ENCODE measurements at regions not wholly inside any gene's neighbourhood (a gene's known extent, or its start where the extent isn't known, plus 50 kb on each side); places are given as distances from the start of the nearest gene placed in this dataset.

DNA sequence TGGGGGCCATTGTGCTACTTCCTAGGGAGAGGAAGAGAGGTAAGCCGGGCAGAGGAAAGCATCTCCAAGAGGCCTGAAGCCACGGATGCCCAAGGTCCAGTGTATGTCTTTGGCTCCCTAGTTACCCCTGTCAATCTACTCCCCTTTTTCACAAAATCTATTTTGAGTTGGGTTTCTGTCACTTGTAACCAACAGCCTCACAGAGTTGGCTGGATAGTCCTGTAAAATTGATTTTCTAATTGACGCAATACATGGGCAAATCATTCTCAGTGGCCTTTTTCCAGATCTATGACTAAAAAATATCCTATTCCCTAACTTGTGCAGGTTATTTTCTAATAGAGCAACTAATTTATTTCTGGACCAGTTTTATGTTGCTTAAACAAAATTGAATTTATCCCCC lies 168.4 kb downstream of the IRS1 start:
- peak overlapping the region in 1 of 2 donors; percentile 33 for H3K27ac ChIP-seq (ENCODE audit: low read depth in 2 of 2, low read length in 1 of 2)
- no peaks in the 10 kb centered on the region for H3K4me1 ChIP-seq (ENCODE audit: control insufficient read depth in 2 of 2, insufficient read depth in 2 of 2, low read length in 1 of 2)
- no peaks in the 10 kb centered on the region for H3K9me3 ChIP-seq (ENCODE audit: control insufficient read depth in 2 of 2, insufficient read depth in 1 of 2, low read depth in 1 of 2, low read length in 1 of 2)
- no peaks in the 10 kb centered on the region for H3K36me3 ChIP-seq (ENCODE audit: control insufficient read depth in 2 of 2, insufficient read depth in 2 of 2, low read length in 1 of 2)
- 93 to 95% methylated on average over 3 of the region's 3 CpGs for WGBS, 2 donors
- H3K4me3 ChIP-seq (ENCODE audit: low read depth in 1 of 2, low read length in 2 of 2): no peak overlapping the region
- no peaks in the 10 kb centered on the region for H3K27me3 ChIP-seq (ENCODE audit: control insufficient read depth in 1 of 2, insufficient read depth in 2 of 2, low read length in 2 of 2)

DNA sequence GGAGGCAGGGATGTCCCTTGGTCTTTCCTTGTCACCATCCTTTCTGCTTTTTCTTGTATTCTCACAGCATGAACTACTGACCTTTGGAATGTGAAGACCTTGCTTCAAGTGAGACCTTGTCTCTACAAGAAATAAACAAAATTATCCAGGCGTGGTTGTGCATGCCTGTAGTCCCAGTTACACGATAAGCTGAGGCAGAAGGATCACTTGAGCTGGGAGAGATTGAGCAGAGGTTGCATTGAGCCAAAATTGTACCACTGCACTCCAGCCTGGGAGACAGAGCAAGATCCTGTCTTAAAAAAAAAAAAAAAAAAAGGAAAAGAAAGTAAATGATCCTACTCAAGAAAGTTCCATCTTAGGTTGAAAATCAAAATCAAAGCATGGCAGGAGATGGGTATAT lies 173.7 kb downstream of the IRS1 start:
- H3K4me3 ChIP-seq (ENCODE audit: low read depth in 1 of 2, low read length in 2 of 2): no peak overlapping the region
- H3K36me3 ChIP-seq (ENCODE audit: control insufficient read depth in 2 of 2, insufficient read depth in 2 of 2, low read length in 1 of 2): no peaks in the 10 kb centered on the region
- 56 to 57% methylated on average over 2 of the region's 2 CpGs for WGBS, 2 donors
- no peaks in the 10 kb centered on the region for H3K27me3 ChIP-seq (ENCODE audit: control insufficient read depth in 1 of 2, insufficient read depth in 2 of 2, low read length in 2 of 2)
- no peaks in the 10 kb centered on the region for H3K9me3 ChIP-seq (ENCODE audit: control insufficient read depth in 2 of 2, insufficient read depth in 1 of 2, low read depth in 1 of 2, low read length in 1 of 2)
- no peak overlapping the region for H3K27ac ChIP-seq (ENCODE audit: low read depth in 2 of 2, low read length in 1 of 2)
- no peaks in the 10 kb centered on the region for H3K4me1 ChIP-seq (ENCODE audit: control insufficient read depth in 2 of 2, insufficient read depth in 2 of 2, low read length in 1 of 2)

DNA sequence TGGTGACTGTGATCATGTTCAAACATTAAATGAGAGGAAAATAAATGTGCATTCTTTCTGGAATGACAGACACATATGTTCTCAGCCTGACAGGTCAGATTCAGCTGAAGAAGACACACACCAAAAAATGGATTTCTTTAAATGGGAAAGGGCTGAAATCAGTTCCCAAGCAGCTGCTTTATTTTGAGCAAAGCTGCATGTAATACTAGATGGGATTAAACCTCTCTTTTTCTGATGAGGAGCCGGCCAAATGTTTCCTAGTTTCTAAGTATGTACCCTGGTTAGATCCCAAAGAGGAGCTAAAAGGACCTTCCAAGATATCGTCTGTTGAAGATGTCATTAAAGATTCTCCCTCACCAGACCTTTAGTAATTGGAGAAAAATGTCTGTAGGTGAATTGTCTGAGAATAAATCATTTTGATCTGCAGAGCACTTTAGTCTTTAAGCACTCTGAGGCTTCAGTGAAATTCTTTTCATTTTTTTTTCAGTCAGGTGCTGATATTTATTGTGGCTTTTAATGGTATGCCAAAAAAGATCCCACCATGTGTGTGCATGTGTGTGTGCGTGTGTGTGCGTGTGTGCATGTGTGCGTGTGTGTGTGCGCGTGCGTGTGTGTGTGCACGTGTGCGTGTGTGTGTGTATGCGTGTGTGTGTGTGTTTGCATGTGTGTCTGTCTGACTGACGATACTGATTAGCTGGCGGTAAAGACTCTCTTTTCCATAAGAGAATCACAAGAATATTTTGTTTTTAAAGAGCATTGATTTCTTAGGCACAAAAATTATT lies 175.8 kb downstream of the IRS1 start:
- H3K9me3 ChIP-seq (ENCODE audit: control insufficient read depth in 2 of 2, insufficient read depth in 1 of 2, low read depth in 1 of 2, low read length in 1 of 2): no peaks in the 10 kb centered on the region
- 75 to 83% methylated on average over 13 of the region's 13 CpGs for WGBS, 2 donors
- no peak overlapping the region for H3K27ac ChIP-seq (ENCODE audit: low read depth in 2 of 2, low read length in 1 of 2)
- H3K36me3 ChIP-seq (ENCODE audit: control insufficient read depth in 2 of 2, insufficient read depth in 2 of 2, low read length in 1 of 2): no peaks in the 10 kb centered on the region
- H3K4me1 ChIP-seq (ENCODE audit: control insufficient read depth in 2 of 2, insufficient read depth in 2 of 2, low read length in 1 of 2): no peaks in the 10 kb centered on the region
- no peak overlapping the region for H3K4me3 ChIP-seq (ENCODE audit: low read depth in 1 of 2, low read length in 2 of 2)
- no peaks in the 10 kb centered on the region for H3K27me3 ChIP-seq (ENCODE audit: control insufficient read depth in 1 of 2, insufficient read depth in 2 of 2, low read length in 2 of 2)

DNA sequence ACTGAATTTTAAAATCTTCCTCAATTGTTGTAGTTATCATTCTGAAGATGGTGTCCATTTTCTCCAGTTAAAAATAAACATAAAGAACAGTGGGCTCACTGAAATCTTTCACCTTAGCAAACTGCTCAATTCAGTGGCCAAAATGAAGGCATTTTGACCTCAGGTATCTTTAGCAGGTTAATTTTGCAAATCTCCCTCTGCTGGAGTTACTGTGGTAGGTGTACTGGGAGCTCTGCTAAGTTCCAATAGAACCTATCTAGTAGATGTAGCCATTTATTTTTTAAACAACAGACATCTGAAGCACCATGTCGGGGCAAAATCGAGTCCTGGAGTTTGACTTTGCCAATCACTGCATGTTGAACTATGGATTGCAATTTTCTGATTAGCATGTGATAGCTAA lies 177.1 kb downstream of the IRS1 start:
- Histone ChIP-seq H3K4me3 (ENCODE audit: low read depth in 1 of 2, low read length in 2 of 2) (no peak overlapping the region), H3K36me3 (ENCODE audit: control insufficient read depth in 2 of 2, insufficient read depth in 2 of 2, low read length in 1 of 2) (no peaks in the 10 kb centered on the region), H3K27me3 (ENCODE audit: control insufficient read depth in 1 of 2, insufficient read depth in 2 of 2, low read length in 2 of 2) (no peaks in the 10 kb centered on the region), H3K27ac (ENCODE audit: low read depth in 2 of 2, low read length in 1 of 2) (no peak overlapping the region), H3K4me1 (ENCODE audit: control insufficient read depth in 2 of 2, insufficient read depth in 2 of 2, low read length in 1 of 2) (no peaks in the 10 kb centered on the region), H3K9me3 (ENCODE audit: control insufficient read depth in 2 of 2, insufficient read depth in 1 of 2, low read depth in 1 of 2, low read length in 1 of 2) (no peaks in the 10 kb centered on the region)
- WGBS, 2 donors: 92 to 93% methylated on average over 2 of the region's 2 CpGs

DNA sequence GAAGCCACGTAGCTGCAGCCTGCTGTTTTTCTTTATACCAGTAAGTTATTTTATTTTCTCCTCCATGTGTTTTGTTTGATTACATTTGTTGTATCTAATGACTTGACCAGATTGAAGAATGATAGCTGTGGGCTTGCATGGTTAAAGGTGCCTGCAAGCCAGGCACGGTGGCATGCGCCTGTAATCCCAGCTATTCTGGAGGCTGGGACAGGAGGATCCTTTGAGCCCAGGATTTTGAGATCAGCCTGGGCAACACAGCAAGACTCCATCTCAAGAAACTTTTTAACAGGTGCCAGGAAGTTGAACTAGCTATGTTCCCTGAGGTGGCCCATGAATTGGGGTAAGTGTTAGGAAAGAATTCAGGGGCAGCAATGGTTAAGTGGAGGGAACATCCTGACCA lies 179.4 kb downstream of the IRS1 start:
- no peaks in the 10 kb centered on the region for H3K27me3 ChIP-seq (ENCODE audit: control insufficient read depth in 1 of 2, insufficient read depth in 2 of 2, low read length in 2 of 2)
- WGBS, 2 donors: 90 to 95% methylated on average over 3 of the region's 3 CpGs
- H3K4me3 ChIP-seq (ENCODE audit: low read depth in 1 of 2, low read length in 2 of 2): no peak overlapping the region
- H3K36me3 ChIP-seq (ENCODE audit: control insufficient read depth in 2 of 2, insufficient read depth in 2 of 2, low read length in 1 of 2): no peaks in the 10 kb centered on the region
- no peaks in the 10 kb centered on the region for H3K4me1 ChIP-seq (ENCODE audit: control insufficient read depth in 2 of 2, insufficient read depth in 2 of 2, low read length in 1 of 2)
- H3K27ac ChIP-seq (ENCODE audit: low read depth in 2 of 2, low read length in 1 of 2): no peak overlapping the region
- no peaks in the 10 kb centered on the region for H3K9me3 ChIP-seq (ENCODE audit: control insufficient read depth in 2 of 2, insufficient read depth in 1 of 2, low read depth in 1 of 2, low read length in 1 of 2)

DNA sequence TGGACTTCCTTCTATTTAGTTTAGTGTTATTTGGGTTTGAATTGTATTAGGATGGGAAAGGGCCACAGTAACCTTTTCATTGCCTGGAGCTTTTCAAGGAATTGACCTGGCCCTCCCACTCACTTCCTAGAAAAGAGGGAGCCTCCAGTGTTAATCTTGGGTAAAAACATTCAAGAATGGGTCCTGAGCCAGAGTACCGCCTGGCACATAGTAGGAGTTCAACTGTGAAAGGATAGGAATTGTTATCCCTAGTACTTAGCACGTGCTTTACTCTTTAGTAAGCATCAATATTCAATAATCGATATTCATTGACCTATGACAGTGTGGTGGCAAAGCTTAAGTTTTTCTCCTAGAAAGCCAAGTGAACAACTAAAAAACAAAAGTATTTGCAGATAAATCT lies 179.9 kb downstream of the IRS1 start:
- Histone ChIP-seq H3K9me3 (ENCODE audit: control insufficient read depth in 2 of 2, insufficient read depth in 1 of 2, low read depth in 1 of 2, low read length in 1 of 2) (no peaks in the 10 kb centered on the region), H3K4me3 (ENCODE audit: low read depth in 1 of 2, low read length in 2 of 2) (no peak overlapping the region), H3K4me1 (ENCODE audit: control insufficient read depth in 2 of 2, insufficient read depth in 2 of 2, low read length in 1 of 2) (no peaks in the 10 kb centered on the region), H3K27me3 (ENCODE audit: control insufficient read depth in 1 of 2, insufficient read depth in 2 of 2, low read length in 2 of 2) (no peaks in the 10 kb centered on the region), H3K27ac (ENCODE audit: low read depth in 2 of 2, low read length in 1 of 2) (no peak overlapping the region), H3K36me3 (ENCODE audit: control insufficient read depth in 2 of 2, insufficient read depth in 2 of 2, low read length in 1 of 2) (no peaks in the 10 kb centered on the region)
- WGBS, 2 donors: 88 to 96% methylated on average over 3 of the region's 3 CpGs

DNA sequence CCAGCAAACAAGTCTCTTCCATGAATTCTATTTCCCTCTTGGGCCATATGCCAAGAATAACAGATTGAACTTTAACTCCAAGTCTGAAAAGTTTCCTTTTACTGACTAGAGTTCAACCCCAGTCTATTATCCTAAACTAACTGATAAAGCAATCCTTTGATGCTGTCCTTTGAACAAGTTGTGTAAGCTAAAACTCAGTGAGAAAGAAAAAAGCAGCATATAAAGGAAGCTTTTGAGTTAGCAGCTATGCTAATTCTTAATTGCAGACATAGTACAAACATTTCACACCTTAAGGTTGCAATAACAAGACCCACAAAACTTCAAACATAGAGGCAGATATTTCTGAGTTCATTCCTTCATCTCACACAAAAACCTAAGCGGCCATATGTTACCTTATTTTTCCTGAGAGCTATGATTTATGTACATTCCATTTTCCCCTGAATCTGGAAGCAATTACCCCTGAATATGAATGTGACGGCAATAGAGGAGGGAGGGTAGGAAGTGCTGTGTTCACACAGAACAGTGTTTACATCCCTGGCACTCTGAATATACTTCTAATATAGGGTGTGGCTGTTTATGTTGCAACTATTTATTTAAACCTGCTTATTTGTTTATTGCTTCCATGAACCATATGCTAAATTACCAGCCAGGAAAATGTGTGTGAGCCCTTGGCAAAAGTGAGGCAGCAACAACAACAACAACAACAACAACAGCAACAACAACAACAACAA lies 180.6 kb downstream of the IRS1 start:
- no peaks in the 10 kb centered on the region for H3K36me3 ChIP-seq (ENCODE audit: control insufficient read depth in 2 of 2, insufficient read depth in 2 of 2, low read length in 1 of 2)
- no peaks in the 10 kb centered on the region for H3K4me1 ChIP-seq (ENCODE audit: control insufficient read depth in 2 of 2, insufficient read depth in 2 of 2, low read length in 1 of 2)
- no peak overlapping the region for H3K4me3 ChIP-seq (ENCODE audit: low read depth in 1 of 2, low read length in 2 of 2)
- no peaks in the 10 kb centered on the region for H3K9me3 ChIP-seq (ENCODE audit: control insufficient read depth in 2 of 2, insufficient read depth in 1 of 2, low read depth in 1 of 2, low read length in 1 of 2)
- no peak overlapping the region for H3K27ac ChIP-seq (ENCODE audit: low read depth in 2 of 2, low read length in 1 of 2)
- no peaks in the 10 kb centered on the region for H3K27me3 ChIP-seq (ENCODE audit: control insufficient read depth in 1 of 2, insufficient read depth in 2 of 2, low read length in 2 of 2)
- WGBS, 2 donors: 54 to 56% methylated on average over 2 of the region's 2 CpGs

DNA sequence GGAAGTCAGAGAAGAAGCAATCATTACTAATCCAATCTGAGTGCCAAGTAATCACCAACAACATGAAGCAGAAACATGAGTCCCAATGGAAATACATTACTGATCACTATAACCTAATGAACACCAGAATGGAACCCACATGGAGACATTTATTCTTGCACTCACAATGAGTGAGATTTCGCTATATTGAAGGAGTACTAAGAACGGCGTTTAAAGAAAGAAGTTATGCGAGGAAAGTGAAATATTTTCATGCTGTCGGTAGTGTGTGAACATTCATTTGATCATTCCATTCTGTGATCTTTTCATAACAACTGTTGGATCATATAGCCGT lies 181.1 kb downstream of the IRS1 start:
- 60 to 72% methylated on average over 6 of the region's 6 CpGs for WGBS, 2 donors
- no peaks in the 10 kb centered on the region for H3K36me3 ChIP-seq (ENCODE audit: control insufficient read depth in 2 of 2, insufficient read depth in 2 of 2, low read length in 1 of 2)
- H3K4me1 ChIP-seq (ENCODE audit: control insufficient read depth in 2 of 2, insufficient read depth in 2 of 2, low read length in 1 of 2): no peaks in the 10 kb centered on the region
- H3K9me3 ChIP-seq (ENCODE audit: control insufficient read depth in 2 of 2, insufficient read depth in 1 of 2, low read depth in 1 of 2, low read length in 1 of 2): no peaks in the 10 kb centered on the region
- H3K27me3 ChIP-seq (ENCODE audit: control insufficient read depth in 1 of 2, insufficient read depth in 2 of 2, low read length in 2 of 2): no peaks in the 10 kb centered on the region
- no peak overlapping the region for H3K4me3 ChIP-seq (ENCODE audit: low read depth in 1 of 2, low read length in 2 of 2)
- no peak overlapping the region for H3K27ac ChIP-seq (ENCODE audit: low read depth in 2 of 2, low read length in 1 of 2)

DNA sequence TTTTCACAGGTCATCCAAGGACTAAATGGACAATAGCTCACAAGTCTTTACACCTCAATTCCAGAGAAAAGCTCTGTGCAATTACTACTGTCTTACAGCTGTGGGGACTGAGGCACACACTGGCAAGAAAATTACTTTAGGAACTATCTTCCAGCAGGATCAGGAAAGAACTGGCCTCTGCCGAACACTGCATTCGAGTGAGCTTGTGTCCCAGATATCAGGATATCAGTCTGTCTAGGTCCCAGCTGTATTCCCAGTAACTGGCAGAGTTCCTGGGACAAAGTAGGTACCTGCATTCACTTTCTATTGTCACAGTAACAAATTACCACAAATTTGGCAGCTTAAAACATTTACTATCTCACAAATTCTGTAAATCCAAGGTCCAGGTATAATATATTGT lies 183.7 kb downstream of the IRS1 start:
- no peaks in the 10 kb centered on the region for H3K36me3 ChIP-seq (ENCODE audit: control insufficient read depth in 2 of 2, insufficient read depth in 2 of 2, low read length in 1 of 2)
- no peaks in the 10 kb centered on the region for H3K4me1 ChIP-seq (ENCODE audit: control insufficient read depth in 2 of 2, insufficient read depth in 2 of 2, low read length in 1 of 2)
- WGBS, 2 donors: 69 to 87% methylated on average over 2 of the region's 2 CpGs
- H3K4me3 ChIP-seq (ENCODE audit: low read depth in 1 of 2, low read length in 2 of 2): no peak overlapping the region
- no peaks in the 10 kb centered on the region for H3K9me3 ChIP-seq (ENCODE audit: control insufficient read depth in 2 of 2, insufficient read depth in 1 of 2, low read depth in 1 of 2, low read length in 1 of 2)
- no peaks in the 10 kb centered on the region for H3K27me3 ChIP-seq (ENCODE audit: control insufficient read depth in 1 of 2, insufficient read depth in 2 of 2, low read length in 2 of 2)
- no peak overlapping the region for H3K27ac ChIP-seq (ENCODE audit: low read depth in 2 of 2, low read length in 1 of 2)

DNA sequence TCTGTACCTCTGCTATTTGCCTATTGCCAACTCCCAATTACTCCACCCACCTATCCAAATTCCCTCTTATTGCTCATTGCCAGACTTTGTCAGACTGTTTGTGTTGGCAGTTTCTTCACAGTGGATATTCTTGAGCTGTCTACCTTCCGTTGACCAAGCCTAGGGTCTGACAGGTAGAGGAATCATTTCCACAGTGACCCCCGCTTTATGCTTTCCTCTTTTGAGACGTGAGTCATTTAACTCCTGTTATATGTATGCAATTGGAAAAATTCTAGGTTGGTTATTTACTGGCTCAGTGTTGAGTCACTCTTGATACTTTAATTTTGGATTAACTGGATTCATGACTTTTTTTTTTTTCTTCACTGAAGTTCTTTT lies 187.7 kb downstream of the IRS1 start:
- no peaks in the 10 kb centered on the region for H3K27me3 ChIP-seq (ENCODE audit: control insufficient read depth in 1 of 2, insufficient read depth in 2 of 2, low read length in 2 of 2)
- WGBS, 2 donors: 57 to 83% methylated on average over 3 of the region's 3 CpGs
- no peak overlapping the region for H3K27ac ChIP-seq (ENCODE audit: low read depth in 2 of 2, low read length in 1 of 2)
- H3K36me3 ChIP-seq (ENCODE audit: control insufficient read depth in 2 of 2, insufficient read depth in 2 of 2, low read length in 1 of 2): no peaks in the 10 kb centered on the region
- no peaks in the 10 kb centered on the region for H3K9me3 ChIP-seq (ENCODE audit: control insufficient read depth in 2 of 2, insufficient read depth in 1 of 2, low read depth in 1 of 2, low read length in 1 of 2)
- no peak overlapping the region for H3K4me3 ChIP-seq (ENCODE audit: low read depth in 1 of 2, low read length in 2 of 2)
- no peaks in the 10 kb centered on the region for H3K4me1 ChIP-seq (ENCODE audit: control insufficient read depth in 2 of 2, insufficient read depth in 2 of 2, low read length in 1 of 2)
